Esophagus squamous epithelium (tissue), 4 donors: ENCODE measurements at regions not wholly inside any gene's neighbourhood (a gene's known extent, or its start where the extent isn't known, plus 50 kb on each side); places are given as distances from the start of the nearest gene placed in this dataset.

Experiments used
- CTCF ChIP-seq, 6 experiments: fragments of 450-650 bp in 4 of 6; fragments of 200-600 bp in 2 of 6; sonication (generic) in 2 of 6; IDR thresholded peaks; one replicate each; pipeline ENCODE4 v1.5.1; 2016 to 2019; ENCODE audit warnings: antibody characterized with exemption in 6 of 6, mild to moderate bottlenecking in 4 of 6, moderate library complexity in 4 of 6
- POLR2A ChIP-seq, 4 donors: fragments of 450-650 bp; IDR thresholded peaks; one replicate each; pipeline ENCODE4 v1.6.1; 2017; ENCODE audit warnings: antibody characterized with exemption in 4 of 4, mild to moderate bottlenecking in 4 of 4, moderate library complexity in 3 of 4

GRCh38 chr6:67212584-67212983 is 1422.5 kb upstream of the ADGRB3 start:
- no peak for TF ChIP-seq CTCF (IDR thresholded peaks at IDR 0.05)
- TF ChIP-seq POLR2A (IDR thresholded peaks at IDR 0.05), result no peak
